WERI-Rb-1 (cell line): ENCODE measurements at regions not wholly inside any gene's neighbourhood (a gene's known extent, or its start where the extent isn't known, plus 50 kb on each side); places are given as distances from the start of the nearest gene placed in this dataset.

Experiments
- DNase-seq: peaks from one replicate; pipeline ENCODE4 v3.0.0-alpha.2; 2020
- H3K27ac ChIP-seq: fragments of 250-450 bp; sonication (Bioruptor Pico); 2 replicates; pipeline ENCODE4 v1.5.1; 2020; ENCODE audit warnings: mild to moderate bottlenecking, moderate library complexity
- H3K27me3 ChIP-seq: fragments of 250-450 bp; sonication (Bioruptor Pico); 2 replicates; pipeline ENCODE4 v1.5.1; 2021; ENCODE audit warnings: mild to moderate bottlenecking, low read depth, moderate library complexity; ENCODE audit not compliant: insufficient read depth, severe bottlenecking
- H3K36me3 ChIP-seq: fragments of 250-450 bp; sonication (Bioruptor Pico); 2 replicates; pipeline ENCODE4 v1.5.1; 2020; ENCODE audit warnings: mild to moderate bottlenecking, moderate library complexity
- H3K4me3 ChIP-seq: 2 replicates; pipeline ENCODE4 v1.5.1; 2011; ENCODE audit warnings: low read depth, mild to moderate bottlenecking, control low read depth, low read length
- H3K9me3 ChIP-seq: fragments of 250-450 bp; sonication (Bioruptor Pico); 2 replicates; pipeline ENCODE4 v1.5.1; 2021; ENCODE audit warnings: mild to moderate bottlenecking, moderate library complexity; ENCODE audit not compliant: severe bottlenecking
- CTCF ChIP-seq: IDR thresholded peaks from 2 replicates; pipeline ENCODE4 v1.5.1; 2011; ENCODE audit warnings: low read depth, mild to moderate bottlenecking, control low read depth, inconsistent platforms, low read length

DNA sequence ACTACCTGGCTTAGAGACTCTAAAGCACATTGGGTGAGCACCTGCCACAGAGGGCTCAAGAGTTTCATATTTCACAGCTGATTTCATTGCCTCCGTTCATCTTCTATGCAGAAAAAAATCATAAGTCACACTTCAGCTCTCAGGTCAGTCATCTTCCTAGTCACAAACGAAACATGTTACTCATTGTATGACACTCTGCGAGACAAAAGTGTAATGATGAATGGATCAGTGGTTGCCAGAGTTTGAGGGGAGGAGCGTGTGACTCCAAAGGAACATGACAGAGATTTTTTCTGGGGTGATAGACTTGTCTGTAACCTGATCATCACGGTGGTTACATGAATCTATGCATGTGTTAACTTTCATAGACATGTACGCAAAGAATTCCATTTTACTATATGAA, 195.2 kb upstream of the CNTNAP4 start:
- no peak for DNase-seq
- no peak overlapping the region for H3K27ac ChIP-seq
- no peak for TF ChIP-seq CTCF
- H3K27me3 ChIP-seq, result no peaks in the 10 kb centered on the region
- no peaks in the 10 kb centered on the region for H3K36me3 ChIP-seq
- no peak overlapping the region for H3K4me3 ChIP-seq
- H3K9me3 ChIP-seq, result no peaks in the 10 kb centered on the region

GRCh38 chr16:76106647-76107046, 170.6 kb upstream of the CNTNAP4 start:
- no peak for TF ChIP-seq CTCF
- no peaks in the 10 kb centered on the region for H3K9me3 ChIP-seq
- no peak overlapping the region for H3K27ac ChIP-seq
- no peaks in the 10 kb centered on the region for H3K27me3 ChIP-seq
- H3K4me3 ChIP-seq, result no peak overlapping the region
- no peak for DNase-seq
- H3K36me3 ChIP-seq, result no peaks in the 10 kb centered on the region

GRCh38 chr16:76108460-76108859, 168.7 kb upstream of the CNTNAP4 start:
- H3K9me3 ChIP-seq, result no peaks in the 10 kb centered on the region
- H3K36me3 ChIP-seq, result no peaks in the 10 kb centered on the region
- H3K27me3 ChIP-seq, result no peaks in the 10 kb centered on the region

GRCh38 chr16:76114681-76115080, 162.5 kb upstream of the CNTNAP4 start:
- DNase-seq, result no peak

More at GRCh38 chr16:76108460-76108859, 168.7 kb upstream of the CNTNAP4 start:
- no peak for DNase-seq
- TF ChIP-seq CTCF, result no peak
- Histone ChIP-seq H3K4me3 (no peak overlapping the region), H3K27ac (no peak overlapping the region)

DNA sequence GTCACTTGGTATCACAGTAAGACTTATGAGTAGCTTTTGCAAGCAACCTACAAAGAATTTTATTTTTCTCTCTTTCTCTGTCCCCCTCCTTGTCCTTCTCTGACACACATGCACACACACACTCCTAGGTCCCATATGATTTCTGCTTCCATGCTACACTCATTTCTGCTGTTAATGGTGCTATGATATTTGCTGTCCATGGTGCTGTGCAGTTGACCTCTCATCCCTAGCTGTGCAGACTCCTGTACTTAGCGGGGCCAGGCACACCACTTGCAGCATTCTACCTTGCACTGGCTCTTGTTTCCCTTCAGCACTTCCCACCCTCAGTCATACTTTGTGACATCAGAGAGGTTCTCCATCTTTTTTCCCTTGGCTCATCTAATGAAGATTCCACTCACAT, 158.9 kb upstream of the CNTNAP4 start:
- no peak for TF ChIP-seq CTCF
- Histone ChIP-seq H3K27ac (no peak overlapping the region), H3K4me3 (no peak overlapping the region), H3K27me3 (no peaks in the 10 kb centered on the region), H3K36me3 (no peaks in the 10 kb centered on the region), H3K9me3 (no peaks in the 10 kb centered on the region)
- DNase-seq, result no peak

More at GRCh38 chr16:76114681-76115080, 162.5 kb upstream of the CNTNAP4 start:
- Histone ChIP-seq H3K36me3 (no peaks in the 10 kb centered on the region), H3K27ac (no peak overlapping the region), H3K4me3 (no peak overlapping the region), H3K9me3 (no peaks in the 10 kb centered on the region), H3K27me3 (no peaks in the 10 kb centered on the region)
- TF ChIP-seq CTCF, result no peak

GRCh38 chr16:76121636-76122035, 155.6 kb upstream of the CNTNAP4 start:
- TF ChIP-seq CTCF, result no peak
- H3K27me3 ChIP-seq, result no peaks in the 10 kb centered on the region

More at GRCh38 chr16:76121636-76122035, 155.6 kb upstream of the CNTNAP4 start:
- H3K36me3 ChIP-seq, result no peaks in the 10 kb centered on the region
- H3K9me3 ChIP-seq, result no peaks in the 10 kb centered on the region
- H3K27ac ChIP-seq, result no peak overlapping the region
- H3K4me3 ChIP-seq, result no peak overlapping the region
- DNase-seq, result no peak
